Neural progenitor cell (in vitro differentiated cells): ENCODE measurements at regions not wholly inside any gene's neighbourhood (a gene's known extent, or its start where the extent isn't known, plus 50 kb on each side); places are given as distances from the start of the nearest gene placed in this dataset.

ENCODE experiments used
- CTCF ChIP-seq: fragments of 200-600 bp; sonication (generic); IDR thresholded peaks from 2 replicates; pipeline ENCODE4 v1.5.1; 2017; ENCODE audit warnings: antibody characterized with exemption, mild to moderate bottlenecking
- EZH2 ChIP-seq: fragments of 200-600 bp; sonication (generic); IDR thresholded peaks from 2 replicates; pipeline ENCODE4 v1.6.1; 2017; ENCODE audit warnings: antibody characterized with exemption, mild to moderate bottlenecking, moderate library complexity

- TF ChIP-seq CTCF (no peak), EZH2 (no peak)
Measured at GRCh38 chr5:145163876-145164275, 671.3 kb downstream of the PRELID2 start.
